ENCODE measurements at regions not wholly inside any gene's neighbourhood (a gene's known extent, or its start where the extent isn't known, plus 50 kb on each side); places are given as distances from the start of the nearest gene placed in this dataset.

GRCh38 chr2:11040992-11041391, 114.3 kb upstream of the SLC66A3 start:
- Histone ChIP-seq H3K9me3 (ENCODE audit: control insufficient read depth in 2 of 2, low read length in 2 of 2) (no peaks in the 10 kb centered on the region), H3K4me1 (ENCODE audit: control insufficient read depth in 2 of 2, insufficient read depth in 2 of 2, low read length in 2 of 2) (no peaks in the 10 kb centered on the region), H3K9ac (ENCODE audit: low read depth in 1 of 2, low read length in 2 of 2) (no peak overlapping the region), H3K27me3 (ENCODE audit: control insufficient read depth in 2 of 2, insufficient read depth in 2 of 2, low read length in 2 of 2) (peaks cover 0 to 14% of the 10 kb centered on the region in 2 donors), H3K36me3 (ENCODE audit: control insufficient read depth in 2 of 2, insufficient read depth in 2 of 2, low read length in 2 of 2) (no peaks in the 10 kb centered on the region), H3K27ac (ENCODE audit: low read depth in 2 of 2, low read length in 2 of 2) (no peak overlapping the region), H3K4me3 (ENCODE audit: low read length in 2 of 2) (no peak overlapping the region)

GRCh38 chr2:11042841-11043240, 112.4 kb upstream of the SLC66A3 start:
- no peaks in the 10 kb centered on the region for H3K4me1 ChIP-seq (ENCODE audit: control insufficient read depth in 2 of 2, insufficient read depth in 2 of 2, low read length in 2 of 2)
- no peak overlapping the region for H3K27ac ChIP-seq (ENCODE audit: low read depth in 2 of 2, low read length in 2 of 2)
- H3K4me3 ChIP-seq (ENCODE audit: low read length in 2 of 2), result no peak overlapping the region
- no peak overlapping the region for H3K9ac ChIP-seq (ENCODE audit: low read depth in 1 of 2, low read length in 2 of 2)
- no peaks in the 10 kb centered on the region for H3K36me3 ChIP-seq (ENCODE audit: control insufficient read depth in 2 of 2, insufficient read depth in 2 of 2, low read length in 2 of 2)
- H3K9me3 ChIP-seq (ENCODE audit: control insufficient read depth in 2 of 2, low read length in 2 of 2), result no peaks in the 10 kb centered on the region
- peaks cover 0 to 14% of the 10 kb centered on the region in 2 donors for H3K27me3 ChIP-seq (ENCODE audit: control insufficient read depth in 2 of 2, insufficient read depth in 2 of 2, low read length in 2 of 2)

- no peak overlapping the region for H3K27ac ChIP-seq (ENCODE audit: low read depth in 2 of 2, low read length in 2 of 2)
Measured at GRCh38 chr2:11043245-11043644, 112.0 kb upstream of the SLC66A3 start.

GRCh38 chr2:11044201-11044600, 111.1 kb upstream of the SLC66A3 start:
- no peaks in the 10 kb centered on the region for H3K4me1 ChIP-seq (ENCODE audit: control insufficient read depth in 2 of 2, insufficient read depth in 2 of 2, low read length in 2 of 2)

More at GRCh38 chr2:11043245-11043644, 112.0 kb upstream of the SLC66A3 start:
- Histone ChIP-seq H3K4me3 (ENCODE audit: low read length in 2 of 2) (no peak overlapping the region), H3K9me3 (ENCODE audit: control insufficient read depth in 2 of 2, low read length in 2 of 2) (no peaks in the 10 kb centered on the region), H3K27me3 (ENCODE audit: control insufficient read depth in 2 of 2, insufficient read depth in 2 of 2, low read length in 2 of 2) (peaks cover 0 to 14% of the 10 kb centered on the region in 2 donors), H3K36me3 (ENCODE audit: control insufficient read depth in 2 of 2, insufficient read depth in 2 of 2, low read length in 2 of 2) (no peaks in the 10 kb centered on the region), H3K4me1 (ENCODE audit: control insufficient read depth in 2 of 2, insufficient read depth in 2 of 2, low read length in 2 of 2) (no peaks in the 10 kb centered on the region), H3K9ac (ENCODE audit: low read depth in 1 of 2, low read length in 2 of 2) (no peak overlapping the region)

GRCh38 chr2:11045294-11045693, 110.0 kb upstream of the SLC66A3 start:
- Histone ChIP-seq H3K36me3 (ENCODE audit: control insufficient read depth in 2 of 2, insufficient read depth in 2 of 2, low read length in 2 of 2) (no peaks in the 10 kb centered on the region), H3K27ac (ENCODE audit: low read depth in 2 of 2, low read length in 2 of 2) (no peak overlapping the region), H3K9ac (ENCODE audit: low read depth in 1 of 2, low read length in 2 of 2) (no peak overlapping the region), H3K4me3 (ENCODE audit: low read length in 2 of 2) (no peak overlapping the region), H3K4me1 (ENCODE audit: control insufficient read depth in 2 of 2, insufficient read depth in 2 of 2, low read length in 2 of 2) (no peaks in the 10 kb centered on the region), H3K9me3 (ENCODE audit: control insufficient read depth in 2 of 2, low read length in 2 of 2) (no peaks in the 10 kb centered on the region), H3K27me3 (ENCODE audit: control insufficient read depth in 2 of 2, insufficient read depth in 2 of 2, low read length in 2 of 2) (peaks cover 0 to 14% of the 10 kb centered on the region in 2 donors)

More at GRCh38 chr2:11044201-11044600, 111.1 kb upstream of the SLC66A3 start:
- Histone ChIP-seq H3K9me3 (ENCODE audit: control insufficient read depth in 2 of 2, low read length in 2 of 2) (no peaks in the 10 kb centered on the region), H3K9ac (ENCODE audit: low read depth in 1 of 2, low read length in 2 of 2) (no peak overlapping the region), H3K27ac (ENCODE audit: low read depth in 2 of 2, low read length in 2 of 2) (no peak overlapping the region), H3K27me3 (ENCODE audit: control insufficient read depth in 2 of 2, insufficient read depth in 2 of 2, low read length in 2 of 2) (peaks cover 0 to 14% of the 10 kb centered on the region in 2 donors), H3K36me3 (ENCODE audit: control insufficient read depth in 2 of 2, insufficient read depth in 2 of 2, low read length in 2 of 2) (no peaks in the 10 kb centered on the region), H3K4me3 (ENCODE audit: low read length in 2 of 2) (no peak overlapping the region)

- Histone ChIP-seq H3K9ac (ENCODE audit: low read depth in 1 of 2, low read length in 2 of 2) (no peak overlapping the region), H3K9me3 (ENCODE audit: control insufficient read depth in 2 of 2, low read length in 2 of 2) (no peaks in the 10 kb centered on the region), H3K4me3 (ENCODE audit: low read length in 2 of 2) (no peak overlapping the region), H3K27ac (ENCODE audit: low read depth in 2 of 2, low read length in 2 of 2) (no peak overlapping the region), H3K4me1 (ENCODE audit: control insufficient read depth in 2 of 2, insufficient read depth in 2 of 2, low read length in 2 of 2) (no peaks in the 10 kb centered on the region), H3K36me3 (ENCODE audit: control insufficient read depth in 2 of 2, insufficient read depth in 2 of 2, low read length in 2 of 2) (no peaks in the 10 kb centered on the region), H3K27me3 (ENCODE audit: control insufficient read depth in 2 of 2, insufficient read depth in 2 of 2, low read length in 2 of 2) (peaks cover 0 to 2% of the 10 kb centered on the region in 2 donors)
Measured at GRCh38 chr2:11048335-11049008, 106.8 kb upstream of the SLC66A3 start.

GRCh38 chr2:11050565-11050964, 104.7 kb upstream of the SLC66A3 start:
- Histone ChIP-seq H3K36me3 (ENCODE audit: control insufficient read depth in 2 of 2, insufficient read depth in 2 of 2, low read length in 2 of 2) (no peaks in the 10 kb centered on the region), H3K4me1 (ENCODE audit: control insufficient read depth in 2 of 2, insufficient read depth in 2 of 2, low read length in 2 of 2) (no peaks in the 10 kb centered on the region), H3K27ac (ENCODE audit: low read depth in 2 of 2, low read length in 2 of 2) (no peak overlapping the region)

GRCh38 chr2:11051280-11051679, 104.0 kb upstream of the SLC66A3 start:
- no peaks in the 10 kb centered on the region for H3K9me3 ChIP-seq (ENCODE audit: control insufficient read depth in 2 of 2, low read length in 2 of 2)
- no peaks in the 10 kb centered on the region for H3K4me1 ChIP-seq (ENCODE audit: control insufficient read depth in 2 of 2, insufficient read depth in 2 of 2, low read length in 2 of 2)
- no peak overlapping the region for H3K4me3 ChIP-seq (ENCODE audit: low read length in 2 of 2)
- H3K27ac ChIP-seq (ENCODE audit: low read depth in 2 of 2, low read length in 2 of 2), result no peak overlapping the region
- H3K27me3 ChIP-seq (ENCODE audit: control insufficient read depth in 2 of 2, insufficient read depth in 2 of 2, low read length in 2 of 2), result peaks cover 0 to 2% of the 10 kb centered on the region in 2 donors
- no peak overlapping the region for H3K9ac ChIP-seq (ENCODE audit: low read depth in 1 of 2, low read length in 2 of 2)
- no peaks in the 10 kb centered on the region for H3K36me3 ChIP-seq (ENCODE audit: control insufficient read depth in 2 of 2, insufficient read depth in 2 of 2, low read length in 2 of 2)

More at GRCh38 chr2:11050565-11050964, 104.7 kb upstream of the SLC66A3 start:
- H3K9me3 ChIP-seq (ENCODE audit: control insufficient read depth in 2 of 2, low read length in 2 of 2), result no peaks in the 10 kb centered on the region
- peaks cover 0 to 2% of the 10 kb centered on the region in 2 donors for H3K27me3 ChIP-seq (ENCODE audit: control insufficient read depth in 2 of 2, insufficient read depth in 2 of 2, low read length in 2 of 2)
- no peak overlapping the region for H3K4me3 ChIP-seq (ENCODE audit: low read length in 2 of 2)
- H3K9ac ChIP-seq (ENCODE audit: low read depth in 1 of 2, low read length in 2 of 2), result no peak overlapping the region

GRCh38 chr2:11053546-11053945, 101.7 kb upstream of the SLC66A3 start:
- Histone ChIP-seq H3K27ac (ENCODE audit: low read depth in 2 of 2, low read length in 2 of 2) (no peak overlapping the region), H3K27me3 (ENCODE audit: control insufficient read depth in 2 of 2, insufficient read depth in 2 of 2, low read length in 2 of 2) (peaks cover 0 to 8% of the 10 kb centered on the region in 2 donors), H3K4me3 (ENCODE audit: low read length in 2 of 2) (no peak overlapping the region), H3K9ac (ENCODE audit: low read depth in 1 of 2, low read length in 2 of 2) (no peak overlapping the region), H3K9me3 (ENCODE audit: control insufficient read depth in 2 of 2, low read length in 2 of 2) (no peaks in the 10 kb centered on the region), H3K4me1 (ENCODE audit: control insufficient read depth in 2 of 2, insufficient read depth in 2 of 2, low read length in 2 of 2) (no peaks in the 10 kb centered on the region), H3K36me3 (ENCODE audit: control insufficient read depth in 2 of 2, insufficient read depth in 2 of 2, low read length in 2 of 2) (no peaks in the 10 kb centered on the region)

- Histone ChIP-seq H3K9ac (ENCODE audit: low read depth in 1 of 2, low read length in 2 of 2) (no peak overlapping the region), H3K4me1 (ENCODE audit: control insufficient read depth in 2 of 2, insufficient read depth in 2 of 2, low read length in 2 of 2) (no peaks in the 10 kb centered on the region), H3K36me3 (ENCODE audit: control insufficient read depth in 2 of 2, insufficient read depth in 2 of 2, low read length in 2 of 2) (no peaks in the 10 kb centered on the region), H3K4me3 (ENCODE audit: low read length in 2 of 2) (no peak overlapping the region), H3K27me3 (ENCODE audit: control insufficient read depth in 2 of 2, insufficient read depth in 2 of 2, low read length in 2 of 2) (peaks cover 0 to 8% of the 10 kb centered on the region in 2 donors), H3K27ac (ENCODE audit: low read depth in 2 of 2, low read length in 2 of 2) (no peak overlapping the region), H3K9me3 (ENCODE audit: control insufficient read depth in 2 of 2, low read length in 2 of 2) (no peaks in the 10 kb centered on the region)
Measured at GRCh38 chr2:11054783-11055678, 100.2 kb upstream of the SLC66A3 start.

All from mucosa of rectum (tissue), 2 donors.